GM19468 (cell line): ENCODE measurements at regions not wholly inside any gene's neighbourhood (a gene's known extent, or its start where the extent isn't known, plus 50 kb on each side); places are given as distances from the start of the nearest gene placed in this dataset.

Experiments
- ATAC-seq: cut with Tn5 transposase; IDR thresholded peaks from one replicate; pipeline ENCODE4 v1.9.1; 2021; ENCODE audit warnings: mild to moderate bottlenecking, moderate library complexity, moderate number of reproducible peaks; ENCODE audit not compliant: unreplicated experiment; ENCODE audit errors: extremely low read depth

- no peak for ATAC-seq
These were observed 389.2 kb upstream of the F9 start for GRCh38 chrX:139141370-139141769.

GRCh38 chrX:139134316-139134715 is 396.2 kb upstream of the F9 start:
- ATAC-seq, result no peak

- ATAC-seq, result peak; percentile 49
These were observed 404.0 kb upstream of the F9 start for GRCh38 chrX:139126493-139126892.

GRCh38 chrX:139125916-139126315 is 404.6 kb upstream of the F9 start:
- no peak for ATAC-seq

GRCh38 chrX:139121616-139122286 is 408.8 kb upstream of the F9 start:
- ATAC-seq, result no peak

- no peak for ATAC-seq
These were observed 409.2 kb upstream of the FGF13 start for GRCh38 chrX:139120760-139121159.

- ATAC-seq, result no peak
These were observed 402.2 kb upstream of the FGF13 start for GRCh38 chrX:139113708-139114107.

GRCh38 chrX:139112432-139112831 is 400.9 kb upstream of the FGF13 start:
- ATAC-seq, result no peak

- no peak for ATAC-seq
These were observed 394.6 kb upstream of the FGF13 start for GRCh38 chrX:139106069-139106468.

GRCh38 chrX:139094671-139095592 is 383.4 kb upstream of the FGF13 start:
- ATAC-seq, result no peak

GRCh38 chrX:139093201-139093600 is 381.7 kb upstream of the FGF13 start:
- no peak for ATAC-seq

GRCh38 chrX:139091878-139092277 is 380.4 kb upstream of the FGF13 start:
- ATAC-seq, result no peak

GRCh38 chrX:139091066-139091465 is 379.5 kb upstream of the FGF13 start:
- no peak for ATAC-seq

GRCh38 chrX:139086246-139086645 is 374.7 kb upstream of the FGF13 start:
- ATAC-seq, result no peak

GRCh38 chrX:139085404-139085803 is 373.9 kb upstream of the FGF13 start:
- ATAC-seq, result no peak

- ATAC-seq, result no peak
These were observed 371.7 kb upstream of the FGF13 start for GRCh38 chrX:139083191-139083590.

GRCh38 chrX:139081965-139082364 is 370.4 kb upstream of the FGF13 start:
- ATAC-seq, result no peak

- ATAC-seq, result no peak
These were observed 368.3 kb upstream of the FGF13 start for GRCh38 chrX:139079789-139080188.

- no peak for ATAC-seq
These were observed 367.3 kb upstream of the FGF13 start for GRCh38 chrX:139078761-139079280.

- no peak for ATAC-seq
These were observed 366.8 kb upstream of the FGF13 start for GRCh38 chrX:139078342-139078741.
